HCT116 (cell line): ENCODE measurements at regions not wholly inside any gene's neighbourhood (a gene's known extent, or its start where the extent isn't known, plus 50 kb on each side); places are given as distances from the start of the nearest gene placed in this dataset.

ENCODE experiments used
- ATAC-seq: fragments of 200-7000 bp; cut with Tn5 transposase; 2 replicates; pipeline ENCODE4 v1.9.1; 2020; ENCODE audit warnings: mild to moderate bottlenecking, moderate library complexity
- BruUV-seq: library from RNA; stranded (reverse); fragments of 400-500 nt; replicated peaks from 2 replicates; lab custom pipeline; 2021; lab: Mats Ljungman, UMichigan
- CTCF ChIA-PET: fragments of 300-600 bp; sonication (Branson Sonifier 250); formaldehyde crosslinking; loops from one replicate; lab custom pipeline; 2021; ENCODE audit warnings: antibody characterized with exemption; lab: Charles Lee
- POLR2A ChIA-PET: fragments of 300-600, 350-600 bp; sonication (Branson Sonifier 250); formaldehyde crosslinking; loops from one replicate; lab custom pipeline; 2021; ENCODE audit warnings: antibody characterized with exemption; lab: Charles Lee
- RAD21 ChIA-PET, 2 experiments: fragments of 300-600 bp; sonication (Branson Sonifier 250); formaldehyde crosslinking; loops; one replicate each; lab custom pipeline; 2023; ENCODE audit warnings: low total read pairs in 2 of 2; ENCODE audit not compliant: uncharacterized antibody in 2 of 2, unreplicated experiment in 2 of 2, low non-redundant PET in 1 of 2; lab: Charles Lee
- DNase-seq: peaks from one replicate; pipeline ENCODE4 v3.0.0-alpha.2; 2010; ENCODE audit warnings: low read depth, low spot score
- H2AFZ ChIP-seq: fragments of 200-600 bp; shearing (Covaris generic), sonication (generic); 2 replicates; pipeline ENCODE4 v1.6.1; 2017; ENCODE audit warnings: low read depth, mixed run types, mixed read lengths, antibody characterized with exemption, low read length; ENCODE audit not compliant: poor library complexity, severe bottlenecking
- H3K27ac ChIP-seq: 2 replicates; pipeline ENCODE4 v1.5.1; 2012; ENCODE audit warnings: low read depth, low read length
- H3K27me3 ChIP-seq: fragments of 200-600 bp; sonication (generic); 2 replicates; pipeline ENCODE4 v1.6.1; 2016; ENCODE audit warnings: mixed run types, low read length, mixed read lengths; ENCODE audit not compliant: insufficient read depth
- H3K36me3 ChIP-seq, 2 experiments: fragments of 200-500 bp in 1 of 2; fragments of 200-600 bp in 1 of 2; sonication (Bioruptor generic) in 1 of 2; sonication (generic) in 1 of 2; 2 replicates each; pipeline versions ENCODE4 v1.5.1 to v1.6.1; 2014 to 2016; ENCODE audit warnings: low read length in 2 of 2, inconsistent platforms in 1 of 2, mixed read lengths in 1 of 2, mixed run types in 1 of 2; ENCODE audit not compliant: insufficient read depth in 2 of 2, control insufficient read depth in 1 of 2
- H3K4me1 ChIP-seq, 2 experiments: fragments of 200-600 bp in 1 of 2; sonication (generic) in 1 of 2; 2 replicates each; pipeline versions ENCODE4 v1.5.1 to v1.6.1; 2012 to 2017; ENCODE audit warnings: low read length in 2 of 2, inconsistent platforms in 1 of 2, mild to moderate bottlenecking in 1 of 2, mixed read lengths in 1 of 2, mixed run types in 1 of 2, moderate library complexity in 1 of 2; ENCODE audit not compliant: insufficient read depth in 2 of 2, control insufficient read depth in 1 of 2
- H3K4me2 ChIP-seq: fragments of 200-600 bp; sonication (generic); 2 replicates; pipeline ENCODE4 v1.6.1; 2017; ENCODE audit warnings: mixed run types, low read length, mixed read lengths
- H3K4me3 ChIP-seq, 2 experiments: fragments of 200-600 bp in 1 of 2; sonication (generic) in 1 of 2; replicated peaks in 1 of 2; 2 replicates each; pipeline ENCODE4 v1.5.1; 2011 to 2016; ENCODE audit warnings: low read length in 2 of 2, control low read depth in 1 of 2, low read depth in 1 of 2, mild to moderate bottlenecking in 1 of 2, mixed read lengths in 1 of 2, mixed run types in 1 of 2
- H3K79me2 ChIP-seq: fragments of 200-600 bp; sonication (generic); 2 replicates; pipeline ENCODE4 v1.6.1; 2017; ENCODE audit warnings: mild to moderate bottlenecking, mixed run types, low read length, moderate library complexity, mixed read lengths; ENCODE audit not compliant: insufficient read depth
- H3K9ac ChIP-seq: fragments of 200-600 bp; sonication (generic); 2 replicates; pipeline ENCODE4 v1.6.1; 2016; ENCODE audit warnings: low read length, mixed read lengths
- H3K9me2 ChIP-seq: fragments of 200-600 bp; sonication (generic), shearing (Covaris generic); 2 replicates; pipeline ENCODE4 v1.6.1; 2017; ENCODE audit warnings: mixed run types, mild to moderate bottlenecking, moderate library complexity; ENCODE audit not compliant: insufficient read depth
- H3K9me3 ChIP-seq, 2 experiments: fragments of 200-500 bp in 1 of 2; fragments of 200-600 bp in 1 of 2; sonication (Bioruptor generic) in 1 of 2; sonication (generic) in 1 of 2; 2 replicates each; pipeline ENCODE4 v1.6.1; 2014 to 2017; ENCODE audit warnings: low read length in 2 of 2, mixed read lengths in 2 of 2, inconsistent platforms in 1 of 2, low read depth in 1 of 2, mild to moderate bottlenecking in 1 of 2, mixed run types in 1 of 2, moderate library complexity in 1 of 2; ENCODE audit not compliant: control insufficient read depth in 1 of 2, insufficient read depth in 1 of 2
- H4K20me1 ChIP-seq: fragments of 200-600 bp; sonication (generic), shearing (Covaris generic); 2 replicates; pipeline ENCODE4 v1.6.1; 2017; ENCODE audit warnings: mixed run types, mild to moderate bottlenecking, moderate library complexity; ENCODE audit not compliant: insufficient read depth
- CBX3 ChIP-seq: IDR thresholded peaks from 2 replicates; pipeline ENCODE4 v1.6.1; 2012; ENCODE audit warnings: low read depth
- CEBPB ChIP-seq: IDR thresholded peaks from 2 replicates; pipeline ENCODE4 v1.6.1; 2012; ENCODE audit warnings: low read depth
- ELF1 ChIP-seq: IDR thresholded peaks from 2 replicates; pipeline ENCODE4 v1.6.1; 2012; ENCODE audit warnings: low read depth, borderline replicate concordance
- EZH2phosphoT487 ChIP-seq: fragments of 200-600 bp; IDR thresholded peaks from 2 replicates; pipeline ENCODE4 v1.6.1; 2018; ENCODE audit warnings: antibody characterized with exemption, borderline replicate concordance
- FOSL1 ChIP-seq: IDR thresholded peaks from 2 replicates; pipeline ENCODE4 v1.6.1; 2012; ENCODE audit warnings: low read depth
- JUND ChIP-seq: IDR thresholded peaks from 2 replicates; pipeline ENCODE4 v1.6.1; 2012
- POLR2A ChIP-seq: IDR thresholded peaks from 2 replicates; pipeline ENCODE4 v1.7.0; 2011; ENCODE audit warnings: borderline replicate concordance; ENCODE audit not compliant: insufficient read depth, insufficient read length; ENCODE audit errors: extremely low read depth
- POLR2AphosphoS5 ChIP-seq: IDR thresholded peaks from 2 replicates; pipeline ENCODE4 v1.6.1; 2011; ENCODE audit warnings: mild to moderate bottlenecking, low read depth, low read length, moderate library complexity
- REST ChIP-seq: IDR thresholded peaks from 2 replicates; pipeline ENCODE4 v1.6.1; 2012; ENCODE audit warnings: low read depth
- SIN3A ChIP-seq: IDR thresholded peaks from 2 replicates; pipeline ENCODE4 v1.6.1; 2012; ENCODE audit warnings: low read depth
- SP1 ChIP-seq: IDR thresholded peaks from 2 replicates; pipeline ENCODE4 v1.6.1; 2012; ENCODE audit warnings: low read depth
- SRF ChIP-seq: IDR thresholded peaks from 2 replicates; pipeline ENCODE4 v1.6.1; 2012; ENCODE audit warnings: low read depth
- TCF7L2 ChIP-seq: IDR thresholded peaks from 2 replicates; pipeline ENCODE4 v1.7.0; 2011; ENCODE audit warnings: borderline replicate concordance, inconsistent platforms; ENCODE audit not compliant: insufficient read depth, insufficient read length; ENCODE audit errors: extremely low read depth
- YY1 ChIP-seq: IDR thresholded peaks from 2 replicates; pipeline ENCODE4 v1.6.1; 2011; ENCODE audit warnings: low read length, low read depth, moderate library complexity, mild to moderate bottlenecking; ENCODE audit not compliant: insufficient replicate concordance; ENCODE audit errors: extremely low read depth
- ZFX ChIP-seq: fragments of 450-650 bp; IDR thresholded peaks from 2 replicates; pipeline ENCODE4 v1.6.1; 2017
- ZNF274 ChIP-seq: fragments of 200-500 bp; sonication (Bioruptor generic); IDR thresholded peaks from 2 replicates; pipeline ENCODE4 v1.6.1; 2014; ENCODE audit warnings: mild to moderate bottlenecking, low read depth, low read length, inconsistent platforms
- intact Hi-C: fragments of 100-400 bp; cut with micrococcal nuclease; formaldehyde crosslinking; loops from 2 replicates; pipeline ENCODE4 v1.10.0; 2022
- TF ChIP-seq, protein P1 (sequence below), 3 experiments: fragments of 200-600 bp in 1 of 3; sonication (generic) in 1 of 3; IDR thresholded peaks in 2 of 3; conservative IDR thresholded peaks in 1 of 3; 2 replicates each; pipeline ENCODE4 v1.5.1; 2012 to 2017; ENCODE audit warnings: low read depth in 2 of 3, low read length in 2 of 3, antibody characterized with exemption in 1 of 3, borderline replicate concordance in 1 of 3, control low read depth in 1 of 3, mild to moderate bottlenecking in 1 of 3, mixed read lengths in 1 of 3, mixed run types in 1 of 3, moderate library complexity in 1 of 3; ENCODE audit not compliant: insufficient read depth in 1 of 3
- TF ChIP-seq, protein P2 (sequence below): IDR thresholded peaks from 2 replicates; pipeline ENCODE4 v1.6.1; 2011; ENCODE audit warnings: mild to moderate bottlenecking, low read length, moderate library complexity; ENCODE audit not compliant: insufficient replicate concordance; ENCODE audit errors: extremely low read depth

DNA sequence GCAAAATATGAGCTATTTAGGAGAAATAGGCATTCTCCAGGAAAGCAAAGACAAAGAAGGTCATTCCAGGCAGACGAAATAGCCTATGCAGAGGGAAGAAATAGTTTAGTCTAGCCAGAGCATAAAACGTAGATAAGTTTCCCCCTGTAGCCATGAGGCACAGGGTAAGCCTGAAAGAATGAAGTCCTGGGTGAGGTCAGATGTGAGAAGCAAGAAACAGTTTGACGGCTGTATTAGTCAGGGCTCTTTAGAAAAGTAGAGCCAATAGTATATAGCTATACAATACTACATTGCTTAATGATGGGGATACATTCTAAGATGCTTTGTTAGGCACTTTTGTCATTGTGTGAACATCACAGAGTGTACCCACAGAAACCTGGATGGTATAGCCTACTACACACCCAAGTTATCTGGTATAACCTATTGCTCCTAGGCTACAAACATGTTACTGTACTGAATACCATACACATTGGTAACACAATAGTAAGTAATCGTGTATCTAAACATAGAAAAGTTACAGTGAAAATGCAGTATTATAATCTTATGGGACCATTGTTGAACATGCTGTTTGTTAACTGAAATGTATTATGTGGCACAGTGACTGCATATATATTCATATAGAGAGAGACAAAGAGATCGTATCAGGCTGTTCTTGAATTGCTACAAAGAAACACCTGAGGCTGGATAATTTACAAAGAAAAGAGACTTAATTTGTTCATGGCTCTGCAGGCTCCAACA, 59.3 kb upstream of the WDFY2 start:
- Histone ChIP-seq H3K4me3 (no peak overlapping the region), H3K9me3 (no peaks in the 10 kb centered on the region), H3K27me3 (no peaks in the 10 kb centered on the region), H3K4me2 (no peak overlapping the region), H3K27ac (no peak overlapping the region), H4K20me1 (no peaks in the 10 kb centered on the region), H3K4me1 (no peaks in the 10 kb centered on the region), H3K9me2 (no peaks in the 10 kb centered on the region), H3K9ac (no peak overlapping the region), H3K79me2 (no peaks in the 10 kb centered on the region), H2AFZ (no peak overlapping the region), H3K36me3 (no peaks in the 10 kb centered on the region)
- RAD21 ChIA-PET, result no interaction called here
- CTCF ChIA-PET, result no interaction called here
- TF ChIP-seq SIN3A (no peak), REST (no peak), YY1 (no peak), POLR2AphosphoS5 (no peak), ELF1 (no peak), TCF7L2 (no peak), ZNF274 (no peak), SRF (no peak), POLR2A (no peak), CBX3 (no peak), CEBPB (no peak), FOSL1 (no peak), JUND (no peak), SP1 (no peak), EZH2phosphoT487 (no peak), ZFX (no peak)
- TF ChIP-seq, protein P1, sequence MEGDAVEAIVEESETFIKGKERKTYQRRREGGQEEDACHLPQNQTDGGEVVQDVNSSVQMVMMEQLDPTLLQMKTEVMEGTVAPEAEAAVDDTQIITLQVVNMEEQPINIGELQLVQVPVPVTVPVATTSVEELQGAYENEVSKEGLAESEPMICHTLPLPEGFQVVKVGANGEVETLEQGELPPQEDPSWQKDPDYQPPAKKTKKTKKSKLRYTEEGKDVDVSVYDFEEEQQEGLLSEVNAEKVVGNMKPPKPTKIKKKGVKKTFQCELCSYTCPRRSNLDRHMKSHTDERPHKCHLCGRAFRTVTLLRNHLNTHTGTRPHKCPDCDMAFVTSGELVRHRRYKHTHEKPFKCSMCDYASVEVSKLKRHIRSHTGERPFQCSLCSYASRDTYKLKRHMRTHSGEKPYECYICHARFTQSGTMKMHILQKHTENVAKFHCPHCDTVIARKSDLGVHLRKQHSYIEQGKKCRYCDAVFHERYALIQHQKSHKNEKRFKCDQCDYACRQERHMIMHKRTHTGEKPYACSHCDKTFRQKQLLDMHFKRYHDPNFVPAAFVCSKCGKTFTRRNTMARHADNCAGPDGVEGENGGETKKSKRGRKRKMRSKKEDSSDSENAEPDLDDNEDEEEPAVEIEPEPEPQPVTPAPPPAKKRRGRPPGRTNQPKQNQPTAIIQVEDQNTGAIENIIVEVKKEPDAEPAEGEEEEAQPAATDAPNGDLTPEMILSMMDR (IDR thresholded peaks at IDR 0.05 in 2 of 3, conservative IDR thresholded peaks at IDR 0.05 in 1 of 3; ENCODE audit: borderline replicate concordance in 1 of 3, insufficient read depth in 1 of 3, low read depth in 2 of 3, low read length in 2 of 3), result no peak
- TF ChIP-seq, protein P2, sequence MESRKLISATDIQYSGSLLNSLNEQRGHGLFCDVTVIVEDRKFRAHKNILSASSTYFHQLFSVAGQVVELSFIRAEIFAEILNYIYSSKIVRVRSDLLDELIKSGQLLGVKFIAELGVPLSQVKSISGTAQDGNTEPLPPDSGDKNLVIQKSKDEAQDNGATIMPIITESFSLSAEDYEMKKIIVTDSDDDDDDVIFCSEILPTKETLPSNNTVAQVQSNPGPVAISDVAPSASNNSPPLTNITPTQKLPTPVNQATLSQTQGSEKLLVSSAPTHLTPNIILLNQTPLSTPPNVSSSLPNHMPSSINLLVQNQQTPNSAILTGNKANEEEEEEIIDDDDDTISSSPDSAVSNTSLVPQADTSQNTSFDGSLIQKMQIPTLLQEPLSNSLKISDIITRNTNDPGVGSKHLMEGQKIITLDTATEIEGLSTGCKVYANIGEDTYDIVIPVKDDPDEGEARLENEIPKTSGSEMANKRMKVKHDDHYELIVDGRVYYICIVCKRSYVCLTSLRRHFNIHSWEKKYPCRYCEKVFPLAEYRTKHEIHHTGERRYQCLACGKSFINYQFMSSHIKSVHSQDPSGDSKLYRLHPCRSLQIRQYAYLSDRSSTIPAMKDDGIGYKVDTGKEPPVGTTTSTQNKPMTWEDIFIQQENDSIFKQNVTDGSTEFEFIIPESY, result no peak
- ATAC-seq (no peak), DNase-seq (no peak)
- no TSS peak for BruUV-seq
- POLR2A ChIA-PET, result interaction anchor here (0.8 kb wide), 1 partner anchor 72 kb away, joined by 3 read pairs; the partner anchor contains the start of gene INTS6
- intact Hi-C loops, result no loop called here
